Thyroid gland (tissue), 4 donors: ENCODE measurements at regions not wholly inside any gene's neighbourhood (a gene's known extent, or its start where the extent isn't known, plus 50 kb on each side); places are given as distances from the start of the nearest gene placed in this dataset.

Experiments used
- DNase-seq, 2 donors: peaks; one replicate each; pipeline ENCODE4 v3.0.0-alpha.2; 2019
- H3K27ac ChIP-seq, 3 donors: fragments of 200-600 bp; sonication (generic); 1 replicate in 2 of 3; 2 replicates in 1 of 3; pipeline ENCODE4 v1.5.1; 2016 to 2019; ENCODE audit warnings: mild to moderate bottlenecking in 1 of 3, moderate library complexity in 1 of 3
- H3K27me3 ChIP-seq: fragments of 200-600 bp; sonication (generic); one replicate; pipeline ENCODE4 v1.5.1; 2019
- H3K36me3 ChIP-seq, 2 donors: fragments of 200-600 bp; sonication (generic); one replicate each; pipeline ENCODE4 v1.5.1; 2016 to 2019
- H3K4me1 ChIP-seq, 2 donors: fragments of 200-600 bp; sonication (generic); one replicate each; pipeline ENCODE4 v1.5.1; 2017 to 2019
- H3K4me3 ChIP-seq, 3 donors: fragments of 200-600 bp; sonication (generic); replicated peaks in 1 of 3; 1 replicate in 2 of 3; 2 replicates in 1 of 3; pipeline ENCODE4 v1.5.1; 2016; ENCODE audit warnings: mild to moderate bottlenecking in 1 of 3
- H3K9me3 ChIP-seq: fragments of 200-600 bp; sonication (generic); one replicate; pipeline ENCODE4 v1.5.1; 2017
- CTCF ChIP-seq, 6 experiments: fragments of 200-600 bp in 3 of 6; fragments of 450-650 bp in 3 of 6; sonication (generic) in 3 of 6; IDR thresholded peaks; one replicate each; pipeline ENCODE4 v1.5.1; 2016 to 2019; ENCODE audit warnings: antibody characterized with exemption in 6 of 6, mild to moderate bottlenecking in 2 of 6, inconsistent platforms in 1 of 6, moderate library complexity in 1 of 6
- POLR2A ChIP-seq, 2 donors: fragments of 450-650 bp; IDR thresholded peaks; one replicate each; pipeline ENCODE4 v1.6.1; 2017; ENCODE audit warnings: antibody characterized with exemption in 2 of 2, mild to moderate bottlenecking in 2 of 2, moderate library complexity in 1 of 2
- WGBS, 2 donors: methylation state at CpG; one replicate each; pipeline ENCODE4 v1.1.5; 2017; 5-methylcytosine and 5-hydroxymethylcytosine counted together
- intact Hi-C: fragments of 100-400 bp; cut with DNase I; formaldehyde crosslinking; loops from one replicate; pipeline ENCODE4 v1.15.1; 2023

GRCh38 chr11:82225930-82226329, 507.7 kb downstream of the FAM181B start:
- Histone ChIP-seq H3K4me3 (no peak overlapping the region), H3K4me1 (no peaks in the 10 kb centered on the region), H3K27ac (no peak overlapping the region), H3K27me3 (no peaks in the 10 kb centered on the region), H3K36me3 (no peaks in the 10 kb centered on the region), H3K9me3 (no peaks in the 10 kb centered on the region)
- TF ChIP-seq POLR2A (IDR thresholded peaks at IDR 0.05) (no peak), CTCF (IDR thresholded peaks at IDR 0.05) (no peak)
- no peak for DNase-seq
- WGBS, 2 donors, result 86 to 94% methylated on average over 2 of the region's 2 CpGs
- intact Hi-C loops, result no loop called here

- H3K27me3 ChIP-seq, result no peaks in the 10 kb centered on the region
- H3K9me3 ChIP-seq, result no peaks in the 10 kb centered on the region
- DNase-seq, result no peak
- no peak overlapping the region for H3K4me3 ChIP-seq
- TF ChIP-seq CTCF (IDR thresholded peaks at IDR 0.05) (no peak), POLR2A (IDR thresholded peaks at IDR 0.05) (no peak)
- H3K4me1 ChIP-seq, result no peaks in the 10 kb centered on the region
- no peak overlapping the region for H3K27ac ChIP-seq
- intact Hi-C loops, result no loop called here
- no peaks in the 10 kb centered on the region for H3K36me3 ChIP-seq
- WGBS, 2 donors, result 89% methylated on average over 2 of the region's 2 CpGs
Observed at GRCh38 chr11:82225502-82225901, 508.2 kb downstream of the FAM181B start.

- Histone ChIP-seq H3K27me3 (no peaks in the 10 kb centered on the region), H3K36me3 (no peaks in the 10 kb centered on the region), H3K4me3 (no peak overlapping the region), H3K4me1 (no peaks in the 10 kb centered on the region), H3K27ac (no peak overlapping the region), H3K9me3 (no peaks in the 10 kb centered on the region)
- no peak for TF ChIP-seq POLR2A (IDR thresholded peaks at IDR 0.05)
- no peak for TF ChIP-seq CTCF (IDR thresholded peaks at IDR 0.05)
- no peak for DNase-seq
- intact Hi-C loops, result no loop called here
- 48 to 50% methylated on average over 3 of the region's 3 CpGs for WGBS, 2 donors
Observed at GRCh38 chr11:82216927-82217570, 516.6 kb downstream of the FAM181B start.

- no peak for DNase-seq
- no peak overlapping the region for H3K4me3 ChIP-seq
- H3K27ac ChIP-seq, result no peak overlapping the region
- intact Hi-C loops, result no loop called here
- TF ChIP-seq POLR2A (IDR thresholded peaks at IDR 0.05), result no peak
- no peak for TF ChIP-seq CTCF (IDR thresholded peaks at IDR 0.05)
- H3K36me3 ChIP-seq, result no peaks in the 10 kb centered on the region
- no peaks in the 10 kb centered on the region for H3K9me3 ChIP-seq
- H3K27me3 ChIP-seq, result no peaks in the 10 kb centered on the region
- no peaks in the 10 kb centered on the region for H3K4me1 ChIP-seq
- WGBS, 2 donors, result 84 to 89% methylated on average over 1 of the region's 1 CpG
Observed at GRCh38 chr11:82210011-82210410, 523.7 kb downstream of the FAM181B start.

- Histone ChIP-seq H3K27me3 (no peaks in the 10 kb centered on the region), H3K27ac (no peak overlapping the region), H3K9me3 (no peaks in the 10 kb centered on the region), H3K4me3 (no peak overlapping the region), H3K36me3 (no peaks in the 10 kb centered on the region), H3K4me1 (no peaks in the 10 kb centered on the region)
- intact Hi-C loops, result no loop called here
- WGBS, 2 donors, result 80 to 92% methylated on average over 3 of the region's 3 CpGs
- TF ChIP-seq POLR2A (IDR thresholded peaks at IDR 0.05) (no peak), CTCF (IDR thresholded peaks at IDR 0.05) (no peak)
- DNase-seq, result no peak
Observed at GRCh38 chr11:82195283-82195682, 538.4 kb downstream of the FAM181B start.
